ENCODE measurements at regions not wholly inside any gene's neighbourhood (a gene's known extent, or its start where the extent isn't known, plus 50 kb on each side); places are given as distances from the start of the nearest gene placed in this dataset.
A peak's percentile ranks its signal among the peaks of the same experiment; 100 is the strongest.

GRCh38 chr3:109803274-109803673 is 465.9 kb upstream of the DPPA4 start:
- Histone ChIP-seq H3K56ac (ENCODE audit: insufficient read length, low read depth, low read length) (no peak overlapping the region), H2AK5ac (ENCODE audit: insufficient read length, low read length) (no peak overlapping the region), H2BK20ac (ENCODE audit: low read depth, low read length, poor library complexity, severe bottlenecking) (no peak overlapping the region), H4K20me1 (ENCODE audit: control insufficient read depth, insufficient read depth, insufficient read length) (no peaks in the 10 kb centered on the region), H2BK12ac (ENCODE audit: insufficient read length, low read depth, low read length) (no peak overlapping the region), H3K23me2 (ENCODE audit: insufficient read length, low read depth, low read length, poor library complexity, severe bottlenecking) (no peaks in the 10 kb centered on the region), H3K4ac (ENCODE audit: low read depth, low read length) (no peak overlapping the region), H3K27me3 (ENCODE audit: insufficient read depth, low read length) (no peaks in the 10 kb centered on the region), H3K9ac (ENCODE audit: extremely low read depth, insufficient read length, low read length) (no peak overlapping the region), H2BK15ac (ENCODE audit: low read depth, low read length) (no peak overlapping the region), H3K14ac (ENCODE audit: insufficient read depth, low read length) (no peak overlapping the region), H3K9me3 (ENCODE audit: control insufficient read depth, low read depth, low read length) (no peaks in the 10 kb centered on the region), H3K79me2 (ENCODE audit: insufficient read depth, low read length) (no peaks in the 10 kb centered on the region), H3K4me2 (ENCODE audit: insufficient read depth, insufficient read length, low read length) (no peak overlapping the region), H3K23ac (ENCODE audit: insufficient read length, low read depth, low read length) (no peak overlapping the region), H3T11ph (ENCODE audit: low read length) (no peak overlapping the region), H3K79me1 (ENCODE audit: insufficient read depth, low read depth, low read length, poor library complexity, severe bottlenecking) (no peaks in the 10 kb centered on the region), H4K5ac (ENCODE audit: insufficient read length, low read depth, low read length) (no peak overlapping the region), H3K4me1 (ENCODE audit: insufficient read depth, low read length) (no peaks in the 10 kb centered on the region), H2BK5ac (ENCODE audit: insufficient read length, low read length) (no peak overlapping the region), H2AFZ (ENCODE audit: low read length) (no peak overlapping the region), H3K18ac (ENCODE audit: insufficient read length, low read depth, low read length) (no peak overlapping the region), H4K91ac (ENCODE audit: insufficient read length, low read depth, low read length) (no peak overlapping the region), H4K8ac (replicated peaks; ENCODE audit: insufficient read length, low read depth, low read length) (no peak overlapping the region), H2BK120ac (ENCODE audit: low read depth, low read length, poor library complexity, severe bottlenecking) (no peak overlapping the region), H3K27ac (ENCODE audit: insufficient read length, low read depth, low read length) (no peak overlapping the region)
- peak; percentile 64 for TF ChIP-seq CTCF (conservative IDR thresholded peaks at IDR 0.05)
- H3K4me1 Mint-ChIP-seq: peaks cover 8 to 10% of the 10 kb centered on the region in 2 experiments
- peaks cover 0 to 3% (median 0%) of the 10 kb centered on the region in 3 experiments; a peak in 4 of 7 replicates for H3K36me3 Mint-ChIP-seq (ENCODE audit: insufficient read depth in 1 of 3, low read depth in 3 of 3)
- no peak overlapping the region for H3K27ac Mint-ChIP-seq
- no peaks in the 10 kb centered on the region for H3K27me3 Mint-ChIP-seq (ENCODE audit: low read depth)
- no CpG with 5 or more reads among the region's 6 CpGs for WGBS (ENCODE audit: extremely low coverage, insufficient read length, low lambda C conversion rate)
- no peak for DNase-seq
- no peak overlapping the region for H3K4me3 Mint-ChIP-seq
- H3K9me3 Mint-ChIP-seq: peaks cover 0 to 8% of the 10 kb centered on the region in 2 experiments; a peak in 2 of 5 replicates

All from H9 (cell line).